Glutamatergic neuron (in vitro differentiated cells): ENCODE measurements at regions not wholly inside any gene's neighbourhood (a gene's known extent, or its start where the extent isn't known, plus 50 kb on each side); places are given as distances from the start of the nearest gene placed in this dataset.

ENCODE experiments used
- DNase-seq: peaks from one replicate; pipeline ENCODE4 v3.0.0; 2022
- H3K27ac Mint-ChIP-seq: one replicate; pipeline ENCODE4 v1.8.0; 2020; ENCODE audit warnings: mild to moderate bottlenecking, mixed read lengths, inconsistent platforms; ENCODE audit not compliant: unreplicated experiment
- H3K27me3 Mint-ChIP-seq: one replicate; pipeline ENCODE4 v1.8.0; 2020; ENCODE audit warnings: mild to moderate bottlenecking, moderate library complexity, mixed read lengths, inconsistent platforms; ENCODE audit not compliant: unreplicated experiment
- H3K36me3 Mint-ChIP-seq: one replicate; pipeline ENCODE4 v1.8.0; 2020; ENCODE audit warnings: mild to moderate bottlenecking, mixed read lengths, inconsistent platforms; ENCODE audit not compliant: unreplicated experiment
- H3K4me1 Mint-ChIP-seq: one replicate; pipeline ENCODE4 v1.8.0; 2020; ENCODE audit warnings: mild to moderate bottlenecking, low read depth, mixed read lengths, inconsistent platforms; ENCODE audit not compliant: unreplicated experiment
- H3K4me3 Mint-ChIP-seq: one replicate; pipeline ENCODE4 v1.8.0; 2020; ENCODE audit warnings: mild to moderate bottlenecking, mixed read lengths, inconsistent platforms; ENCODE audit not compliant: unreplicated experiment
- H3K9me3 Mint-ChIP-seq: one replicate; pipeline ENCODE4 v1.8.0; 2020; ENCODE audit warnings: mild to moderate bottlenecking, moderate library complexity, mixed read lengths, inconsistent platforms; ENCODE audit not compliant: unreplicated experiment
- TF ChIP-seq, protein P1 (sequence below): fragments of 200-600 bp; sonication (generic); IDR thresholded peaks from one replicate; pipeline ENCODE4 v1.5.0; 2021; ENCODE audit not compliant: partially characterized antibody, unreplicated experiment

GRCh38 chr2:192245329-192245728 is 50.6 kb upstream of the TMEFF2 start:
- H3K4me1 Mint-ChIP-seq: no peaks in the 10 kb centered on the region
- no peak for DNase-seq
- no peak overlapping the region for H3K4me3 Mint-ChIP-seq
- TF ChIP-seq, protein P1, sequence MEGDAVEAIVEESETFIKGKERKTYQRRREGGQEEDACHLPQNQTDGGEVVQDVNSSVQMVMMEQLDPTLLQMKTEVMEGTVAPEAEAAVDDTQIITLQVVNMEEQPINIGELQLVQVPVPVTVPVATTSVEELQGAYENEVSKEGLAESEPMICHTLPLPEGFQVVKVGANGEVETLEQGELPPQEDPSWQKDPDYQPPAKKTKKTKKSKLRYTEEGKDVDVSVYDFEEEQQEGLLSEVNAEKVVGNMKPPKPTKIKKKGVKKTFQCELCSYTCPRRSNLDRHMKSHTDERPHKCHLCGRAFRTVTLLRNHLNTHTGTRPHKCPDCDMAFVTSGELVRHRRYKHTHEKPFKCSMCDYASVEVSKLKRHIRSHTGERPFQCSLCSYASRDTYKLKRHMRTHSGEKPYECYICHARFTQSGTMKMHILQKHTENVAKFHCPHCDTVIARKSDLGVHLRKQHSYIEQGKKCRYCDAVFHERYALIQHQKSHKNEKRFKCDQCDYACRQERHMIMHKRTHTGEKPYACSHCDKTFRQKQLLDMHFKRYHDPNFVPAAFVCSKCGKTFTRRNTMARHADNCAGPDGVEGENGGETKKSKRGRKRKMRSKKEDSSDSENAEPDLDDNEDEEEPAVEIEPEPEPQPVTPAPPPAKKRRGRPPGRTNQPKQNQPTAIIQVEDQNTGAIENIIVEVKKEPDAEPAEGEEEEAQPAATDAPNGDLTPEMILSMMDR: no peak
- H3K9me3 Mint-ChIP-seq: no peaks in the 10 kb centered on the region
- no peak overlapping the region for H3K27ac Mint-ChIP-seq
- no peaks in the 10 kb centered on the region for H3K36me3 Mint-ChIP-seq
- no peaks in the 10 kb centered on the region for H3K27me3 Mint-ChIP-seq
